NCI-H446 treated with DMSO at 0.1 percent for 48 hours (cell line): ENCODE measurements at regions not wholly inside any gene's neighbourhood (a gene's known extent, or its start where the extent isn't known, plus 50 kb on each side); places are given as distances from the start of the nearest gene placed in this dataset.
A peak's percentile ranks its signal among the peaks of the same experiment; 100 is the strongest.

Experiments used
- DNase-seq: peaks from one replicate; lab custom pipeline; 2025; lab: John Stamatoyannopoulos, UW

DNA sequence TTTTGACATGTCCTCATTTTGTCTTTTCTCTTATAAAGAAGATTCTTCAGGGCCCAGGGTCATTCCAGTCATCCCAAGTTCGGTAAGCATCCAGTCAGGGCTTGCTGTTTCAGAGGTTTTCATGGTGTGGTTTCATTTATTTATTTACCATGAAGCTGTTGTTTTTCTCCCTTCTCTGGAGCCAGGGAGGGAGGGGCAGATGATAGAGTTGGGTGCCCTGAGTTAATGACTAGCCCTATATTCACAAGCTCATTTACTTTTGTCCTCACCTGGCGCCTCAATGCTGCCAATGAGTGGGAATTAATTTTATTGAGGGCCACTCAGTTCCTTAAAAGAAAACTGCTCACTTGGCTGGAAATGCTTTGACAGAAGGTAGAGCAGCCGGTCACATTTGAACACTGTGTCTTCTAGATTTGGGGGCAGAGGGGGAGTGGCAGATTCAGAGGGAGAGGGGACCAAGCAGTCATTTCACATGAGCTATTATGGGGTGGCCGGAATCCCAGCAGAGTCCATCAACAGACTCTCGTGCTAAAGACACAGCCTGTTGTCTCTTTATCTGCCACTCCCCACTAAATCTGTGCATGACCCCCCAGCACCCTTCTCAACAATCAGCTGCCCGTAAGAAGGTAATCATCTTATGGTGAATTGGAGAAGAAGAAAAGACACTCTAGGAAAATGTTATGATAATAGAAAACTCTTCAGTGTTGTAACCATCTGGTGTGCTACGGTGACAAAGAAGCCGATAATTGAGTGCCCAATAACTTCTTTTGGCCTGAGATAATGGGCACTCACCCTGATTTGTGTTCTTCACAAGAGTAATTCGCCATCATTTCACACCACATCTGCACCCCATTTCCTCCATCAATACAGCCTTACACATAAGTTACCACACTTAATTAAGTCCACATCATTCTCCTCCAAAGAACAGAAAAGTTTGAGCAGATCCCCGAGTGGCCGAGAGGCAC, 573.5 kb upstream of the JAG1 start:
- DNase-seq, result peak; percentile 83

GRCh38 chr20:11248011-11248409, 574.2 kb upstream of the JAG1 start:
- DNase-seq, result no peak

DNA sequence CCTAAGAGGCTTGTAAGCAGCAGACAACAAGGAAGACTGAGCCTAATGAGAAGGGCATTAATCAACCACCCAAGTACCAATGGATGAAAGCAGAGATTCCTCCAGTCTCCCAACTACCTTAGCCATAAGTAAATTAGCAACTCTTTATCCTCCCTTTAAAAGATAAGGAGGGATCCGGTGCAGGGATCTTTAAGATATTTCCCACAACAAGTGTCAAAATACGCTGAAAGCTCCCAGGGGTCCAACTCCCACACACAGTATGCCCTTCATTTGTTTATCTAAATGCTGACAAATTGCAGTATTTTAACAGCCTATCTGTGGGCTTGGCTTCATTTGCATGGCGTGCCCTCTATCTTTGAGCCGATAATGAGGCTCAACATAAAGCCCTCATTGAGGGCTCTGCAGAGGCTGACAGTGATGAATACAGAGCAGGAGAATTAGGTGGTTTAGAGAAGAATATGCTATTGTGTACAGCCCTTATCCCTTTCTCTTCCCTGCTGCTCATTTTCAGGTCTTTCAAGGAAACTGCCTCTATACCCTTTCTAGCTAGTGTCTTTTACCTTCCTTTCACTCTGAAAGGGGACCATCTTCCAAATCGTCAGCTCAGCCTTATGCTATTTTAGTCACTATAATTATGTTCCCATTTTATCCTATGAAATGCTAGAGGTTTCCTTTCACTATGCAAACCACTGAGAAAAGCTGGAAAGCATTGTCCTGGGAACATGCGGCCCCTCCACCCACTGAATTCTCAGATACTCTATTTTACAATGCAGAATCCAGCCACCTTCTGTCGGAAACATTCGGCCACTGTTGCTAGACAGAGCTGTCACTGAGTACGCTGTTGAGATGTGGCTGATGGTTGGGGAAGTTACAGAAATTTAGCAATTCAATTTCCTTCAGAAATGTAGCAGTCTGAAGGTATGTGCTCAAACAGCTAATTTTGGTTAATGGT, 575.2 kb upstream of the JAG1 start:
- DNase-seq, result no peak

DNA sequence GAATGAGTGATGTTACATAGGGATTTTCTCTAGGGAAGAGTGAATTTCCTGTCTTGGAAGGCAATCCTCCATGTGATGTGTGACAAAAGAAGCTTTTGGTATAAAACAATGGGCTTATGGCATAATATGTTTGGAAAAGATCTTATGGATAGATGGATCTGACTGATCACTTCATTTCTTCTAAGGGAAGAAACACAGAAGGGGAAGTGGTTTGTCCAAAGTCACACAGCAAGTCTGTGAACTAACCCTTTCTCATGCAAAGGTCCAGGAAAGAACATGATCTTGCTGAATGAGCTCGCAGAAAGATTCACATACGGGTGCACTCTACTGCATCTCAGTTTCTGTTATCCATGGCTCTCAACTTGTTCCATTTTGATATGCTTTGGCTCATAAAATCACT, 575.9 kb upstream of the JAG1 start:
- no peak for DNase-seq

- DNase-seq, result no peak
Observed at GRCh38 chr20:11252447-11252846, 578.6 kb upstream of the JAG1 start.

GRCh38 chr20:11255455-11255854, 581.7 kb upstream of the JAG1 start:
- DNase-seq, result no peak

GRCh38 chr20:11255860-11256259, 582.1 kb upstream of the JAG1 start:
- DNase-seq, result no peak

GRCh38 chr20:11260611-11261010, 586.8 kb upstream of the JAG1 start:
- no peak for DNase-seq

DNA sequence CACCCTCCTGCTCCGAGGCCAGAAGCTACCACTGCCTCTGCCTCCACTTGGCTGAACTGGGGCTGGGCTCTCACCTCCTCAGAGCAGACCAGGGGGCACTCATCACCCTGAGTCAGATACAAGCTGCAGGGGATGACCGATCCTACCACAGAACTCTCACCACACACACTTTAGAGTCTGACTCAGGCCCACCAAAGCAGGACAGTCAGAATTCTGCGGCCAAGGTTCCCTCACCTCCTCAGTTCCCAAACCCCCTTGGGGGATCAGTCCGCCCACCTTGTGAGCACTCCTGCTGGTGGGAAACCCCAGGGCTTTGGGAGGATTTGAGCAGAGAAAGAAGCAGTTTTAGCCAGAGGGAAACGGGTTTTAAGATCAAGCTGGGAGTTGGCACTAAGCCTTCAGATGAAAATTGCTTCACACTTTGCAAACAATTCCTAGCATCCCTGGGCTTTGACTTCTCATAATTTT, 587.8 kb upstream of the JAG1 start:
- DNase-seq, result no peak

DNA sequence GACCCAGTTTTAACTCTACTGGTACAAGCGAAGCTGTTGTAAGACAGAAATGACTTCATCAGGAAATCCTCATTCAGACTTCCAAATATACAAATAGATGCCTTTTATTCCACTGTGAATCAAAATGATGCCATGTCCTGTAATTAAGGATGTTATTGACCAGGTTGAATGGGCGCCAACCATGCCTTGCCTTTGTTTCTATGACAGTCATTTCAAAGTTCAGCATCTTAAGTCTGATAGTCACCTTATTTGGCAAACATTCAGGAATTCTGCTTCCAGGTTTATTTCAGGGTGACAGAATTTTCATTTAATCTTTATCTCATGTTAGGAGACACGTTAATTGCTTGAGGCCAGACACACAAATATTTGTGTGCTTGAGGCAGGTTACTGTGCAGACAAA, 592.8 kb upstream of the JAG1 start:
- DNase-seq, result no peak

DNA sequence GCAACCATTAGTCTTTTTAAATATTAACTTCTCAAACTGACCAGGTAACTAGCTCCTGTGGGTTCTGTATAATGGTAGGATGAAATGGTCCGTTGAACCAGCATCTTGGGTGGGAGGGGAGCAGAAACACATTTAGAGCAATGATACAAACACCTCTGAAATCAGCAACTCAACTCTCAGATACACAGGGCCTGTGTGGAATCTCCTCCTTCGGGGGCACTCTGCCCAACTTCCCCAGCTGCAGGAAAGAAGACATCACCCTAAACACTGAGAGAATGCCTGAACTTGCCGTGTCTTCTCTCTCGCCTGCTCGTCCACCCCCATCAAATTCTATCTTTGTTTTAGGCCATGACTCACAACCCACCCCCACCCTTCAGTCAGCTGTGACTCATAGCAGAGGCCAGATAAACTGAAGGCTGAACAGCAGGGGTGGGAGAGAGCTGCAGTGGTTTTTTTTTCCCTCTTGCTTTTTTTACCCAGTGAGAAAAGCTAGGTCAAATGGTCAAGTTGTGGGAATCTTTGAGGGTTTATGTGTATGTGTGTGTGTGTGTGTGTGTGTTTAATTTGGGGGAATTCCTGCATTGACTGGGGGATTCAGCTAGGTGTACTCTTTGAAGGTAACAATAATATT, 593.4 kb upstream of the JAG1 start:
- DNase-seq, result peak; percentile 54

GRCh38 chr20:11267762-11268335, 594.0 kb upstream of the JAG1 start:
- no peak for DNase-seq

- no peak for DNase-seq
Observed at GRCh38 chr20:11270566-11270965, 596.8 kb upstream of the JAG1 start.

GRCh38 chr20:11271319-11271718, 597.5 kb upstream of the JAG1 start:
- DNase-seq, result peak; percentile 20

DNA sequence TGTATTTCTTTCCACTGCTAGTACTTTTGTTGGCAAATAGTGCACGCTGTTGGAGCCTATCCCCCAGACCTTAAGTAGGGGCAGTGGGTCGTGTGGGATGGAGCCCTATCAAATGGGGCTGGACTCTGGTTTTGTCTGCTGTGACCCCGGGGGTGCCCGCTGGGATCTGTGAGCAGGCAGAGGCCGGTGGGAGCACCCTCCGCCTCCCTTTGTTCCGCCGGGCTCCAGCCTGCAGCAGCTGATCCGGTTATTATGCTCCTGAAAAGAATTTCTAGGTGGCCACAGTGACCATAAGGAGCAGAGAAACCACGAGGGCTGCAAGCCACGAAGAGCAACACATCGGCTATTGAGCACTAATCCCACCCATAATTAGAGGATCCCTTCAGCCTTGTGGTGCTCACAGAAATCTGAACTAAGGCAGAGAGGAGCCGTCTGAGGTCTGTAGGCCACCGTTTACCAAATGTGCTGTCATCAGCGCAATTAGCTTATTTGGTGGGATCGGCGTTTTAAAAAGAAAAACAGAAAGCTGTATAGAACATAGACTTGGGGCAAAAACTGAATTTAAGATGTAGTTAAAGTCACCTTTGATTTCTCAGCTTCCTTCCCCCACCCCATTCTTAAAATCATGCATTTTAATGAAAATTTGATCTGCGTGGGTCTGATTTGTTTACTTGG, 598.3 kb upstream of the JAG1 start:
- no peak for DNase-seq

DNA sequence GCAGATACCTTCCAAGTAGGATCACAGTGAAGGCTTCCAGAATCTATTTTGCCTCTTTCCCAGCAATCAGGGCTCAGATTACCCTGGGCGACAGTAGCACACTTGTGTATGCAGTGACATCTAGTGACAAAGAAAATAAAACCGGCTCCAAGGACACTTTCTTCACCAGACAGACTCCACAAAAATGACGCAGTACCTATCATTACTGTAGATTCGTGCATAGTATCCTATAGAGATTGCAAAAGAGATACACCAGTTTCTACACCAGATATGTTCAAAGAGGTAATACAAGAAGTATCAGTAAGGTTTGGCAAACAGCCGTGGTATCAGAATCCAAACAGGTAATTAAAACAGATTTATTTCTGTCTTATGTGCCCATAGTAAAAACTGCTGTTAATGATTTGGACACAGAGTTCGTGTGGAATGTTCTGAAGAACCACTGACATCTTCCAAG, 600.4 kb upstream of the JAG1 start:
- peak; percentile 64 for DNase-seq

- DNase-seq, result no peak
Observed at GRCh38 chr20:11275740-11276139, 601.9 kb upstream of the JAG1 start.

GRCh38 chr20:11277170-11277569, 603.4 kb upstream of the JAG1 start:
- no peak for DNase-seq

DNA sequence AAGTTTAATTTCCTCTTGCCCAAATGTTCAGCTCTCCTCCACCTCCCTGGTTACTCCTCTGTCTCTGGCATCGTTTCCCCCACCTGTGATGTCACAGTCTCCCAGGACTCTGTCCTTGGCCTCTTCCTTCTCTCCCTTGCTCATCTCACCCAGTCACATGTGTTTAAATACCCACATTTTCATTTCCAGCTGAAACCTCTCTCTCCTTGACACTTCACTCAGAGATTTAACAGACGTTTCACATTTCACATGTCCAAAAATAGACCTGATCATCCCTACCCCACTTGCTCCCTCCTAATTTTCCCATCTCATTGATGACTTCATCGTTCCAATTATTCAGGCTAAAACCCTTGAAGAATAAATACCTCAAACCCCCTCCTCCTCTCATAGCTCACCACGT, 604.1 kb upstream of the JAG1 start:
- no peak for DNase-seq

DNA sequence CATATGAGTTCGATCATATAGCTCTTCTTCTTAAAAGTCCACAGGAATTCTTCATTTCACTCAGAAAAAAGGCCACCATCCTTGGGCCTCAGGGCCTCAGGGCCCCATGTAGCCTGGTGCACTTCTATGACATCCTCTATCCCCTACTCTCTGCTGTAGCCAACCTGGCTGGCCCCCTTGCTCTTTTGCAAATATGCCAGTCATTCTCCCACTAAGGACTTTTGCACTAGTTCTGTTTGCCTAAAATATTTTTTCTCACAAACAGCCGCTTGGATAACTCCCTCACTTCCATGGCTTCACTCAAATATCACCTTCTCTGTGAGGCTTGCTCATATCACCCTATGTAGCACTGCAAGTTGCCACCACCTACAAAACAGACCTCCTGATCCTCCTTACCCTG, 604.7 kb upstream of the JAG1 start:
- DNase-seq, result no peak

DNA sequence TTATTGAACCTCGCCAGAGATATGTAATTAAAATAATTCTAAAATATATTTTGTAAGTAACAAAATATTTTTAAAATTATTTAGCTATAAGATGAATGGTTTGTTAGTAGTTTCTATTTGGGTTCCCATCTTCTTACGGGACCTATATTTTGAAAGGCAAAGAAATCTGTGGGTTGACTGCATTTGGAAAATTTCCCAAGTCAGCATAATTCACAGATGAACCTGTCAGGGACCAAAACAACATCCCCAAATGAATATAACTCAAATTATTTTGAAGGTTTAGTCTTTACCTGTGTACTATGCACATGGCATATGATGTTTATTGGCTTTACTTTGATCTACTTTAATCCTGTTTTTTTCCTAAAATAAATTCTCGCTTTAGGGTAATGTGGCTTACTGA, 607.4 kb upstream of the JAG1 start:
- DNase-seq, result no peak
